ENCODE measurements at regions not wholly inside any gene's neighbourhood (a gene's known extent, or its start where the extent isn't known, plus 50 kb on each side); places are given as distances from the start of the nearest gene placed in this dataset.

DNA sequence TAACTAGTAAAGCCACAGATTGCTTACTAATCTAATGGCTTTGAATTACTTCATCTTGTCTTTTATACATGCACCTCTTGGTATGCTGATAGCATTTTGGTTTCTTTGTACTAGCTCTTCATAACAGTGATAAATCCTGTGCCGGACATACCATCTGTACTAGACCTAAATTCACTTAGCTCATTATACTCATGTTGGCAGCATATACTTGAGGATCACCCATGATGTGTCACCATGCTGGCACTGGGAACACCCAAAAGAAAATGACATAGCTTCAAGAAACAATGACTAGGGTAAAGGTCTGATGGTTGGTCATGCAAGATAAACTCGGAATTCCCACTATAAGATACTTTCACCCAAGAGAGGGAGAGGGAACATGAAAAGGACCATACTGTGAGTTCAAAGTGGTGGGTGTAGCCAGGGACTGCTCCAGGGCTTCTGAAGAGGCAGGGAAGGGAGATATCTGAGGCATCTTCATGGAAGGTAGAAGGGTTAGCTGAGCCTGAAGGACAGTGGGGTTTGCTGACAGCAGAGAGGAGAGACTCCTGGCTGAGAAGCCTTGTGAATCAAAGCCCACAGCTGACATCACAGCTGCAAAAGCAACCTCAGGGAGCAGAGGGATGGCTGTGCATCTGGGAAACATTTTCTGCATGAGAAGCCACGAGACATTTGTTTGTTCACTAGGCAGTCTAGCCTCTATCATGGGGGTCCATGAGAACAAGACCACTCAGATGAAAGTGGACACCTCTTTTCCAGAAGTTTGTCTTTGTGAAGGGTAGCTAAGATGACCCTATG, 314.2 kb downstream of the RAB28 start:
- 75 to 95% methylated on average over 1 to 3 of the region's 3 CpGs for WGBS, 2 experiments (ENCODE audit: insufficient coverage in 1 of 2, insufficient read length in 1 of 2)

GRCh38 chr4:13168326-13168725, 315.8 kb downstream of the RAB28 start:
- Histone ChIP-seq H3K9ac (ENCODE audit: extremely low read depth, low read length, poor library complexity, severe bottlenecking) (no peak overlapping the region), H3K27ac (ENCODE audit: low read depth, low read length) (no peak overlapping the region), H3K4me1 (ENCODE audit: control insufficient read depth, insufficient read depth, low read length) (no peaks in the 10 kb centered on the region), H3K9me3 (ENCODE audit: control insufficient read depth, low read length) (no peaks in the 10 kb centered on the region), H3K36me3 (ENCODE audit: control insufficient read depth, insufficient read depth, low read length) (no peaks in the 10 kb centered on the region), H3K27me3 (ENCODE audit: control insufficient read depth, insufficient read depth, low read length, poor library complexity, severe bottlenecking) (no peaks in the 10 kb centered on the region), H3K4me3 (ENCODE audit: low read length) (no peak overlapping the region)
- no peak overlapping the region for H3K4me3 Mint-ChIP-seq
- H3K9me3 Mint-ChIP-seq: no peaks in the 10 kb centered on the region
- H3K36me3 Mint-ChIP-seq (ENCODE audit: low read depth): no peaks in the 10 kb centered on the region
- no peaks in the 10 kb centered on the region for H3K27me3 Mint-ChIP-seq (ENCODE audit: insufficient read depth)
- no peak overlapping the region for H3K27ac Mint-ChIP-seq
- 84 to 94% methylated on average over 2 of the region's 2 CpGs for WGBS, 2 experiments (ENCODE audit: insufficient coverage in 1 of 2, insufficient read length in 1 of 2)
- TF ChIP-seq, protein P1, sequence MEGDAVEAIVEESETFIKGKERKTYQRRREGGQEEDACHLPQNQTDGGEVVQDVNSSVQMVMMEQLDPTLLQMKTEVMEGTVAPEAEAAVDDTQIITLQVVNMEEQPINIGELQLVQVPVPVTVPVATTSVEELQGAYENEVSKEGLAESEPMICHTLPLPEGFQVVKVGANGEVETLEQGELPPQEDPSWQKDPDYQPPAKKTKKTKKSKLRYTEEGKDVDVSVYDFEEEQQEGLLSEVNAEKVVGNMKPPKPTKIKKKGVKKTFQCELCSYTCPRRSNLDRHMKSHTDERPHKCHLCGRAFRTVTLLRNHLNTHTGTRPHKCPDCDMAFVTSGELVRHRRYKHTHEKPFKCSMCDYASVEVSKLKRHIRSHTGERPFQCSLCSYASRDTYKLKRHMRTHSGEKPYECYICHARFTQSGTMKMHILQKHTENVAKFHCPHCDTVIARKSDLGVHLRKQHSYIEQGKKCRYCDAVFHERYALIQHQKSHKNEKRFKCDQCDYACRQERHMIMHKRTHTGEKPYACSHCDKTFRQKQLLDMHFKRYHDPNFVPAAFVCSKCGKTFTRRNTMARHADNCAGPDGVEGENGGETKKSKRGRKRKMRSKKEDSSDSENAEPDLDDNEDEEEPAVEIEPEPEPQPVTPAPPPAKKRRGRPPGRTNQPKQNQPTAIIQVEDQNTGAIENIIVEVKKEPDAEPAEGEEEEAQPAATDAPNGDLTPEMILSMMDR (conservative IDR thresholded peaks at IDR 0.05): no peak
- no peaks in the 10 kb centered on the region for H3K4me1 Mint-ChIP-seq
- DNase-seq: no peak

More for the DNA sequence above, 314.2 kb downstream of the RAB28 start:
- no peak for DNase-seq
- Mint-ChIP-seq H3K4me1 (no peaks in the 10 kb centered on the region), H3K4me3 (no peak overlapping the region), H3K27ac (no peak overlapping the region), H3K9me3 (no peaks in the 10 kb centered on the region), H3K27me3 (ENCODE audit: insufficient read depth) (no peaks in the 10 kb centered on the region), H3K36me3 (ENCODE audit: low read depth) (no peaks in the 10 kb centered on the region)
- Histone ChIP-seq H3K4me1 (ENCODE audit: control insufficient read depth, insufficient read depth, low read length) (no peaks in the 10 kb centered on the region), H3K4me3 (ENCODE audit: low read length) (no peak overlapping the region), H3K27me3 (ENCODE audit: control insufficient read depth, insufficient read depth, low read length, poor library complexity, severe bottlenecking) (no peaks in the 10 kb centered on the region), H3K9me3 (ENCODE audit: control insufficient read depth, low read length) (no peaks in the 10 kb centered on the region), H3K9ac (ENCODE audit: extremely low read depth, low read length, poor library complexity, severe bottlenecking) (no peak overlapping the region), H3K36me3 (ENCODE audit: control insufficient read depth, insufficient read depth, low read length) (no peaks in the 10 kb centered on the region), H3K27ac (ENCODE audit: low read depth, low read length) (no peak overlapping the region)
- TF ChIP-seq, protein P1 (conservative IDR thresholded peaks at IDR 0.05): no peak

- Histone ChIP-seq H3K27me3 (ENCODE audit: control insufficient read depth, insufficient read depth, low read length, poor library complexity, severe bottlenecking) (no peaks in the 10 kb centered on the region), H3K4me3 (ENCODE audit: low read length) (no peak overlapping the region), H3K4me1 (ENCODE audit: control insufficient read depth, insufficient read depth, low read length) (no peaks in the 10 kb centered on the region), H3K9me3 (ENCODE audit: control insufficient read depth, low read length) (no peaks in the 10 kb centered on the region), H3K9ac (ENCODE audit: extremely low read depth, low read length, poor library complexity, severe bottlenecking) (no peak overlapping the region), H3K27ac (ENCODE audit: low read depth, low read length) (no peak overlapping the region), H3K36me3 (ENCODE audit: control insufficient read depth, insufficient read depth, low read length) (no peaks in the 10 kb centered on the region)
- TF ChIP-seq, protein P1 (conservative IDR thresholded peaks at IDR 0.05): no peak
- Mint-ChIP-seq H3K9me3 (no peaks in the 10 kb centered on the region), H3K4me3 (no peak overlapping the region), H3K27me3 (ENCODE audit: insufficient read depth) (no peaks in the 10 kb centered on the region), H3K4me1 (peaks cover 4% of the 10 kb centered on the region), H3K27ac (no peak overlapping the region), H3K36me3 (ENCODE audit: low read depth) (no peaks in the 10 kb centered on the region)
- no peak for DNase-seq
- WGBS, 2 experiments (ENCODE audit: insufficient coverage in 1 of 2, insufficient read length in 1 of 2): 91% methylated on average over 2 of the region's 2 CpGs; no CpG with 5 or more reads in 1 of the 2 experiments
Measured at GRCh38 chr4:13166214-13166613, 317.9 kb downstream of the RAB28 start.
